Ureter (tissue), 1 donor: ENCODE measurements at regions not wholly inside any gene's neighbourhood (a gene's known extent, or its start where the extent isn't known, plus 50 kb on each side); places are given as distances from the start of the nearest gene placed in this dataset.
A peak's percentile ranks its signal among the peaks of the same experiment; 100 is the strongest.
"Not testable (repeated sequence)": the region's sequence is repeated elsewhere in the genome, so short reads cannot be mapped to it uniquely, and the experiment has no call there.

Experiments
- DNase-seq: peaks from one replicate; pipeline ENCODE4 v3.0.0-alpha.2; 2020; ENCODE audit warnings: low spot score
- donor health status: DM: yes; HTN: yes; CAD: no.

DNA sequence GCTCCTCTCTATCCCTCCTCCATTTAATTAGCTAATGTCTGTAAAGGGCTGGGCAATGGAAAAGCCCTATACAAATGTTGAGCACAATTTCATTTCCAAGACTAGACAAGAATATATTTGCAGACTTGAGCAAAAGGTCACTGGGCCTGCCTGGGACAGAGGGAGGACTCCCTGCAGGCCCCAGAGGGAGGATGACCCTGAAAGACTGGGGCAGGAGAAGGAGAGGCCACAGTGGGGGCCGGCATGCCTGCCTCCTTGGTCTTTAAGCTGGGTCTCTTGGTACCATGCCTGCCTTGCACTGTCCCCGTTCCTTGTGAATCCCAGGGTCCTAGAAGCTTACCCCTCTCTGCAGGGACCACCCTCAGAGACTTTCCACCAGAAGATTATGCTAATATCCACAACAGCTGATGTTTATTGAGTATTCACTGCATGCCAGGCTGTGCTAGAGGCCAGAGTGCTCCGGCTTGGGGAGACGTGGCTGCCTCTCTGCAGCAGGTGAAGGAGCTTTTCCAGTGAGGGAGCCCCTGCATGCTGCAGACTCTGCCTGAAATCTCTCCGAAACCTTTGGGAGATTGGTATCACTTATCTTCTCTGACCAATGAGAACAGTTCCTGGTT, 72.7 kb upstream of the HSPA9 start:
- DNase-seq: no peak

DNA sequence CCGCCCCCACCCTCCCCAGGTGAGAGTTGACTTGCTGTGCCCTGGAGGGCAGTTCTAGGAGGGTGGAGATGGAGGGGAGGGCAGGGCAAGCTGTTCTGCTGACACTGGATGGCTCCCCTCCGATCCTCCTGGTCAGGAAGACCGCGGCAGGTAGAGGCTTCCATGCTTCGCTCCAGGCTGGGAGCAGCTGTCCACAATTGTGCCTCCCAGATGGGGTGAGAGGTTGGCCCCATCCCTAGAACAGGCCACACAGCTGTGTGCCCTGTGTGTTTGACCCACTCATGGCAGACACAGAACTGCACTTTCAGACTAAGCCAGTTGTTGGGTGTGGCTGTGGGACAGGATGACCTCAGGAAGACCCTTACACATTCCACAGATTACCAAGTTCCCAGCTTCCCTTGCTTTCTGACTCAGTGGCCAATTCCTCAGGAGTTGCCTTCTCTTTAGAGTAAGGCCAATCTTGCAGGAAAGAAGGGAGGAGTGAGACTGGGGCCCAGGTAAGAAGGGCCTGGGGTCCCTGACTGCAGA, 72.1 kb upstream of the HSPA9 start:
- no peak for DNase-seq

DNA sequence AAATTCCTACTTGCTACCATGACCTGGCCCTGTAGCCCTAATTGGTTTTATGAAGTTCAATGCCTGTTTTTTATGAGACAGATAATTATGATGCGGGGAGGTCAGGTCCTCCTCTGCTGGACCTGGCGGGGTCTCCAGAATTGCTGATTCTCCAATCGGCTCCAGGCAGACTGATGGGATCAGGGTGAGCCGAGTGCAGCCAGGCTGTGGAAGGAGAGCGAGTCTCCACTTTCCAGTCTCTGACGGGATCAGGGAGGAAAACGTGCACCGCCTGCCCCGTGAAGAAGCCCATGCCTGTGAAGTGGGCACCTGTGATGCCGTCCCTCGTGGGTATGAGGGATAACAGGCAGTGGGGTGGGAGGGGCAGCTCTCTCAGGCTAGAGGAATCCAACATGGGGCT, 71.5 kb upstream of the HSPA9 start:
- no peak for DNase-seq

DNA sequence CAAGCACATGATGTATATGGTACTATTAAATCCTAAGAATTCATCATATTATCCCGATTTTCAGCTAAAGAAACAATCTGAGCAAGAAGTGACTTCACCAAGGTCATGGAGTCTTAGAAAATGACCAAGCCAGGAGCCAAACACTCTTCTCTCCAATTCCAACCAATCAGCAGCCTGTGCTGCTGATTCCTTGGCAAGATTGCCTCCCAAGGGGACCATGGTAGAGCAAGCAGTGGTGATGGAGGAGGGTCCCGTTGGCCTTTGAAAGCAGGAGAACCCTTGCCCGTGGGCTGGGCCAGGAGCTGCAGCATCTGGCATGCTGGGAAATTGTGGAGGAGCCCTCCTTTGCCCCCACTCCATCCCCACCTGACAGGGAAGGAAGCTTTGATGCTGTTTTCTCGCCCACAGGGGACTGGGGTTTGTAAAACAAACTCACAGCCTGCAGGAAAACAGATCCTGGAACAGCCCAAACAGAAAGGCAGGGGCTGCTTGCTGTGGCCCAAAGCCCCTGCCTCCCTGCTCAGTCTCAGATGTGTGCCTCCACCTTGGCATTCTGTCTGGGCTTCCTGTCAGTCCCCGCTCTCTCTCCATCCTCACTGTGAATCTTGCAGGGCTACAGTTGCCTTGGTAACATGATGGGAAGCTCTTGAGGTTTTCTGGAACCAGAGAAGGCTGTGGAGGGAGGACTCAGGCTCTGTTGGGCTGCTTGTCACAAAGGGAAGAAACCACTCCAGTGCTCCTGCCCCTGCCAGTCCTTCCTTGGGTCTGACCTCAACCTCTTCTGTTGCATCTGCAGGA, 70.8 kb upstream of the HSPA9 start:
- no peak for DNase-seq

DNA sequence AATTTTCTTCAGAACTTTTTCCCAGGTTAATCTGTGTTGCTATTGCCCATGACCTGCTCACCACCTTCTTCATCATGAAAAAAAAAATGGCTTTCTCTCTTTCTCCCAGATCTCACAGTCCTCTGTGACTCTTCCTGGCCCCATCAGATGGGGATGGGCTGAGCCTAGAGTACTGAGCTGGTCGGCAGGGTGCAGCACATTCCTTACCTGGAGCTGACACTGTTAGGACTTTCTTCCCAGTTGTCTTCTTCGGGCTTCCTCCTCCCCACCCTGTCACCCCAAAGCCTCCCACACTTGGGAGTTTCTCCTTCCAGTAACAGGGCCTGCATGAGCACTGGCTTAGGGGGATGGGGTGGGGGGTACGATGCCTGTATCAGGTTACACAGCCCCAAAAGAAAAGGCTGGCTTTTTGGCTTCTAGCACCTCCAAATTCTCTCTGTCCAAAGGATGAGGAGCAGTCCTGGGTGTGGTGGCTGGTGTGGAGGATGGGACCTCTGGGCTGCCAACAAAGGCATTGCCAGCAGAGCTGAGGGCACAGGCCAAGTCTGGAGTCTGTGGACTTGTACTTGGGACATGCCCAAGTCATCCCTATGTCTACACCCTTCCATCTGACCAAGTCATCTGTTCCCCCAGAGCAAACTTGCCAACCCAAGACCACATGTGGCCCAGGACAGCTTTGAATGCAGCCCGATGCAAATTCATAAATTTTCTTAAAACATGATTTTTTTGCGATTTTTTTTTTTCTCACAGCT, 68.0 kb upstream of the HSPA9 start:
- DNase-seq: no peak

DNA sequence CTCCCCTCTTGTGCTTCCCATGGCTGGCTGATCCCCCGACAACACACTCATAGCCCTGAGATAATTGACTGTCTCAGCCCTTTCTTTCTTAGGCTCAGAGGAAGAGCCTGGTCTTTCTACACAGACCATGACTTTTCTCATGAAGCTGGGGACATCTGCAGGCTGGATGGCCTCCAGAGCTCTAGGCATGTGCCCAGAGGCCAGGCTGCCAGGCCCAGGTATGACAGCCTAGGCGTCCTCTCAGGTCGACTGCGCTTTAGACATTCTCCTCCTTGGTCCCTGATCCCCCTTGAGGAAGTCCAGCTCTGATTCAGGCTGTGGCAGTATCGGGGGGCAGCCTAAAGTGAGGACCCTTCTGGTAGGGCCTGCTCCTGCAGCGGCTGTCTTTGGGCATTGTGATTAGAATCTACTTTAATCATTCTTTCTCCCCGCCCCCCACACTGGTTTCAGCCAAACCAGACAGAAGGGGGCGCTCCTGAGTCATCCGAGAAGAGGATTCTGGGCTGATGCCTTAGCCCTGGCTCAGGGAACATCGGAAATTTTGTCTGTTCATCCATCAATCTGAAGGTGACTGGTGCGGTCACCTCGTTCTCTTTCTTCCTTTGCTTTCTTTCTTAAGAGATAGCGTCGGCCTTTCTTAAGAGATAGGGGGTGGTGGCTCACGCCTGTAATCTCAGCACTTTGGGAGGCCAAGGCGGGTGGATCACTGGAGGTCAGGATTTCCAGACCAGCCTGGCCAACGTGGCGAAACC, 66.5 kb upstream of the HSPA9 start:
- peak; percentile 67 for DNase-seq

DNA sequence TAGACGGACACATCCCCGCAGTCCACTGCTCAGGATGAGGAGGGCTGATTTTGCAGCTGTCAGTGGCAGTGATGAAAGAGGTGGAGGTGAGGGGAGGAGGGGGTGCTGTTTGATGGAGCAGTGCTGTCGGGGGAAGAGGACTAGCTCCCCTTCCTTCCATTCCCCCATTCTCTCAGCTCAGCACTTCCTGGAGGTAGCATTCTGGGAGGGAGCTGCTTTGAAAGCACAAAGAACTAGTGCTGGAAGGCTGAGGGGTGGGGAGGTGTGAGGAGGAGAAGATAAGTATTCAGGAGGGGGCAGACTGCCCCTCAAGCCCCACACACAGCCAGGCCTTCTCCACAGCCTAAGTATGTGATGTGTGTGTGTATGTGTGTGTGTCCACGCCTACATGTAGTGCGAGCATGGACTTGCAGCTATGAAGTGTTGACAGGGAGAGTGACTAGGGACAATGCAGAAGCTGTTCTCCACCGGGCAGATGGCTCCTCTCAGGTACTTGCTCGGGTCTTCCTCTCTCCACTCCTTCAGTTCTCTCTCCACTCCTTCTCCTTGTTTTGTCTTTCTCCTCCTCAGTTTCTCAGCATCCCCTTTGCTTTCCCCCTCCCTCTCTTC, 65.5 kb upstream of the HSPA9 start:
- no peak for DNase-seq

DNA sequence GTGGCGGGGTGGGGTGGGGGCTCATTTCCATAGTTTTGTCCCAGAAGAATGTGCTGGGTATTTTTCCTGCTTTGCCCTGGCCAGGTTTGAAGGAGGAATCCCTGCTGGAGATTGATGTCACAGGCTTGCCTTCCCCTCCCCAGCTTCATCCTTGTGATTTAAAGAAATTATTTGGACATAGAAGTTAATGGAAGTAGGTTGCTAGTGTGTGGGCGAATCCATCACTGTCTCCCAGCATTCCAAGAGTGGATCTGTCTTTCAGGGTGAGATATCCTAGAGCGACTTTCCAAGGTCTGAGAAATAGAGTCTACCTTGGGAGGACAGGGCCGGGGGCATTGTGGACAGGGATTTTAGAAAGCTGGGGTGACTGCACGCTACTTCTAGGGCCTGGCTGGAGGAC, 64.9 kb upstream of the HSPA9 start:
- DNase-seq: no peak

DNA sequence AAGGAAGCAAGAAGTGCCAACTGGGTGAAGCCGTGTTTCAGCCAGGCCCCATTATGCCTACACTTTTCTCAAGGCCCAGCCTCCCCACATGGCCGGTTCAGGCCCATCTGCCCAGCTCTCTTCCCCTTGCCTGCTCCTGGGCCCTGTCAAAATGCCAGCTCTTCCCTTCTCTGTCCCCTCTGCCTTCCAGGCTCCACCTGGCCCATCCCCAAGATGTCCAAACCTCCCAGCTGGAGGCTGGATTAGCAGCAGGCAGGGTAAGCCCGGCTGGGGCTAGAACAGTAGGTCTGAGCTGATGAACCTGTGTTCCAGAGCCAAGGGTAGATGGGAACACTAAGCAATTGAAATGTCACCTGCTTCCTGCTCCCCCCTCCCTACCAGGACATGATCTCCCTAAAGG, 64.1 kb upstream of the HSPA9 start:
- no peak for DNase-seq

DNA sequence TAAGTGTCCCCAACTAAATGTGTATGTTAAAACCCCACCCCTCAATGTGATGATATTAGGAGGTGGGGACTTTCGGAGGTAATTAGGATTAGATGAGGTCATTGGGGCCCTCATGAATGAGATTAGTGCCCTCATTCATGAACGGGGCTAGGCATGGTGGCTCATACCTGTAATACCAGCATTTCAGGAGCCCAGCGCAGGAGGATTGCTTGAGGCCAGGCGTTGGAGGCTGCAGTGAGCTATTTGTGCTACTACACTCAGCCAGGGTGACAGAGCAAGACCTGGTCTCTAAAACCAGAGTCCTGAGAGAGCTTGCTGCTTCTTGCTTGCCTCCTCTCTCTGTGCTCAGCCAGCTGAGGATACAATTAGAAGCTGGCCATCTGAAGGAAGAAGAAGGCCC, 62.1 kb upstream of the HSPA9 start:
- DNase-seq: no peak

DNA sequence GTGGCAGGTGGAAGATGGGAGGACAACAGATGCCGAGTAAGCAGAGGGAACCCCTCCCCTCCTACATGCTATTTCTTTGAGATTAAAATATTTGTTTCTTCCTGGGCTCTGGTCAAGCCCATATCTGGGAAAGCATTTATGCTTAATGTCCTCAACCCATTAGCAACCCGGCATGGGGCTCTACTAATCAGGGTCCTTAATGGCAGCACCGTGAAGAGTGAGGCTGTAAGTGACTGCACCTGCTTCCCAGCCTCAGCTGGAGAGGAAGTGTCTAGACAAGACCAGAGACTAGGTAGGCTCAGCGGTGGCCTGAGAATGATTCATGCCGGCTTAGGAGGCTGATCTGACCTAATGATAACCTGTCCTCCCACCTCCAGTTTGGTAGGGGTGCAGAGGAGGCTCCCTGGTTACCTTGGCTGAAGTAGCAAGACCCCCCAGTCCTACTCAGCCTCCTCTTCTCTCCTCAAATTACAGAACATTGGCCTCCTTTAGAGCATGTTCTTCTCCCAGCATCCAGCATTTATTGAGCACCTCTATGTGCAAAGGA, 61.3 kb upstream of the HSPA9 start:
- DNase-seq: no peak

DNA sequence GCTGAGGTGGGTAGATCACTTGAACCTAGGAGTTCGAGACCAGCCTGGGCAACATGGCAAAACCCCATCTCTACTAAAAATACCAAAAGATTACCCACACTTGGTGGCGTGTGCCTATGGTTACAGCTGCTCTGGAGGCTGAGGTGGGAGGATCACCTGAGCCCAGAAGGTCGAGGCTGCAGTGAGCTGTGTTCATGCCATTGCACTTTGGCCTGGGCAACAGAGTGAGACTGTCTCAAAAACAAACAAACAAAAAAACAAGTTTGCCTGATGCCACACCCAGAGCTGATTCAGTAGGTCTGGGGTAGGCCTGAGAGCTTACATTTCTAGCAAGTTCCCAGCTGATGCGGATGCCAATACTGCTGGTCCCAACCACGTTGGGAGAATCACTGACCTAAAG, 60.5 kb upstream of the HSPA9 start:
- no peak for DNase-seq

DNA sequence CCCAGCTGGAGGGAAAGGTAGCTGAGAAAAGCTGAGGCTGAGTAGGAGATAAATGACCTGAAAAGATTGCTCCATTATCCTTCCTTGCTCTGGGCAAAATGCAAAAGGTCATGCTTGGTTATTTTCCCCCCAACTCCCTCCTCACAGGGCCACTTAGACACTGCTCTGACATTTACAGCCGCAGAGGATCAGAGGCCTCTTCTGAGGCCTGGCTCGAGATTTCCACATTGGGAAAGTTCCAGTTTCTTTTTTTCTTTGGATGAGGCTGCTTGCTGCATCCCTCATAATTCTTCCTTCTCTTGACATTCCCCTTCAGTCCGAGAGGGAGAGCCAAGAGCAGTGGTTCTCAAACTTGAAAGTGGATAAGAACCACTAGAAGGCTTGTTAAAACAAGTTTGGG, 60.1 kb upstream of the HSPA9 start:
- DNase-seq: peak; percentile 67

DNA sequence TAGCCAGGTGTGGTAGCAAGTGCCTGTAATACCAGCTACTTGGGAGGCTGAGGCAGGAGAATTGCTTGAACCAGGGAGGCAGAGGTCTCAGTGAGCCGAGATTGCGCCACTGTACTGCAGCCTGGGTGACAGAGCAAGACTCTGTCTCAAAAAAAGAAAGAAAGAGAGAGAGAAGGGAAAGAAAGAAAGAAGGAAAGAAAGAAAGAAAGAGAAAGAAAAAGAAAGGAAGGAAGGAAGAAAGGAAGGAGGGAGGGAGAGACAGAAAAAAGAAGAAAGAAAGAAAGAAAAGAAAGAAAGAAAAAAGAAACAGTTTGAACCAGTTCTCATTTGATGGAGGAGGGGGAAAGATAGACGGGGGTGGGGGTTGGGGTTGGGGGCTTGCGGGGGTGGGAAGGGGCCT, 59.6 kb upstream of the HSPA9 start:
- not testable (repeated sequence) for DNase-seq

DNA sequence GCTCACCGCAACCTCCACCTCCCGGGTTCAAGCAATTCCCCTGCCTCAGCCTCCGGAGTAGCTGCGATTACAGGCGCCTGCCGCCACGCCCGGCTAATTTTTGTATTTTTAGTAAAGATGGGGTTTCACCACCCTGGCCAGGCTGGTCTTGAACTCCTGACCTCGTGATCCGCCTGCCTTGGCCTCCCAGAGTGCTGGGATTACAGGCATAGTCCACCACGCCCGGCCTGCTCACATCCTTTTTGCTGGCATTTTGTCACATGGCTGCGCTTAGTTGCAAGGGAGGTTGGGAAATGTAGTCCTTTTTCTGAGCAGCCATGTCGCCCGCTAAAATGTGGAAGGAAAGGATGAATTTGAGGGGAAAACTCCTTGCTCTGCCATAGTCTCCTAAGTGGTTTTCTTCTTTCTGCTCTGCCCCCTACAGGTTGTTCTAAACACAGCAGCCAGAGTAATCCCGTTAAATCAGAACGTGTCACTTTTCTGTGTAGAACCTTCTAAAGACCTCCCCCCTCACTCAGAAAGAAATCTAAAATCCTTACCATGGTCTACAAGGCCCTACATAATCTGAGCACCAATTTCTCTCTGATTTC, 57.8 kb upstream of the HSPA9 start:
- DNase-seq: peak; percentile 65

DNA sequence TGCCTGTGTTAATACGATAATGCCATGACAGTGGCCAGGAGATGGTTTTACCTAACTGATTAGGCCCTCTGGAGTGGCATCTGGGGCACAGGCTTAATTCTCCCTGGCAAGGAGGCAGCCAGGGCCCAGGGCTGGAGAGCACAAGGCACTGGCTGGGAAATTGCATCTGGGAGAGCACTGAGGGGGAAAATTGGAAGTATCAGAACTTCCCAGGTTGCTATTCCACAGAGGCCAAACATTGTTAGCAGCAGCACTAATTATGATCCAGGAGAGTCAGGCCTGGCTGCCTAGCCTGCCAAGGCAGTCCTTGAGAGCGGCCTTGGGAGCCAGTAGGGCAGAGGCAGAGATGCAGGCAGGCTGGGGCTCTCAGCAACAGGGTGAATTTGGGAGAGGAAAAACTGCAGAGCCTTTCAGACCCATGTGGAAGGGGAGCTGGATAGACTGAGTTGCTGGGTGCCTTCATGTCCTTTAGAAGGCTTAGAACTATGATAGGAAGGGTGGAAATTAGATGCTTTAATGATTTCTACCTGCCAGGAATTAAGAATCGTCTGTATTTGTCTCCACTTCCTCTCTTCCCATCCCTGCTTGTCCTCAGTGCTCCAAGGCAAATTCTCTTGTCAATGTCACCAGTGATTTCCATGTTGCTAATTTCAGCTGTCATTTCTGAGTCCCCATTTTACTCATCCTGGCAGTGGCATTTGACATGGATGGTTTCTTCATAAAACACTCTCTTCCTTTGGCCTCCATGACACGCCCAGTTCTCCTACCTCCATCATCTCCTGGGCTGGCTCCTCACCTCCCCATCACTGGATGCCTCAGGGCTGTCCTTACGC, 56.1 kb upstream of the HSPA9 start:
- no peak for DNase-seq

DNA sequence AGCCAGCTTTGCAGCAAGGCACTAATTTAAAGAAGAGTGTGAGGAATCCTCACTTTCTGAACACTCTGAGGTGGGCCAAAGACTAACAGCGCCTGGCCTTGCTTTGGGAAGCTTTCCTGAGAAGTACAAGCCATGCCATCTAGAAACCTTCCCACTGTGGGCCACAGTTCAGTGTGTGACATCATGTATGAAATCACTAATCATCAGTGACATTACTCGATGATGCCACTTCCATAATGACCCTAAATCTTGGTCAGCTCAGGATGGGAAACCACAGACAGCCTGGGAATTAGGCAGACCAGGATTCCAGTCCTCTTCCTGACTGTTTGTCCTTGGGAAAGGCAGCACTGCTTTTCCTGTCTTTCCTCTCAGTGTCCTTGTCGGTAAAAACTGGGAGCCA, 54.2 kb upstream of the HSPA9 start:
- DNase-seq: no peak

DNA sequence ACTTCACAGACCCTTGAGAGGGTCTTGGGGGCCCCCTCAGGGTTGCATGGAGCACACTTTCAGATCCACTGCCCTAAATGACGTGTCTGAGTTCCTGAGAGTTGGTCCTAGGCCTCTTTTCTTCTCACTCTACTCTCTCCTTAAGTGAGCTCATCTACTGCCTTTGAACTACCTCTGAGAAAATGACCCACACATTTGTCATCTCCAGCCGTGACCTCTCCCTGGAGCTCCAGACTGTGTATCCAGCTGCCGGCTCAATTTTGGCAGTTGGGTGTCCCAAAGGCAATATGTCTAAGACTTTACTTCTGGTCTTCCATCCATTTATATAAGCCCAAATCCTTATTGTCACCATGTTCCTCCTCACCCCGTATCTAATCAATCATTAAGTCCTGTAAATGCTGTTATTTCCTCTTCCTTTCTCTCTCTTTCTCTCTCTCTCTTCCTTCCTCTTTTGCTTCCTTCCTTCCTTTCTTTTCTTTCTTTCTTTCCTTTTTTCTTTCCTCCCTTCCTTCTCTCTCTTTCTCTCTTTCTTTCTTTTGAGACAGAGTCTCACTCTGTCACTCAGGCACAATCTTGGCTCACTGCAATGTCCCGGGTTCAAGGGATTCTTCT, 51.2 kb upstream of the HSPA9 start:
- no peak for DNase-seq

DNA sequence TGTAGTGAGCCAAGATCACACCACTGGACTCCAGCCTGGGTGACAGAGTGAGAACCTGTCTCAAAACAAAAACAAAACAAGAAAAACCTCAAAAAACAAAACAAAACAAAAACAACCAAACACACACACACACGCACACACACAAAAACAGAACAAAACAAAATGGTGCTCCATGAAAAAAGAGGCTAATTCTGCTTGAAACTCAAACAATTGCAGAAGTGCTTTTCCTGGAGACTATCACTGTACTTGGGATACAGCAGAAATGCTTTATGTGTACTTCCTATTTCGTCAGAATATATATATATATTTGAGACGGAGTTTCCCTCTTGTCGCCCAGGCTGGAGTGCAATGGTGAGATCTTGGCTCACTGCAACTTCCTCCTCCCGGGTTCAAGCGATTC, 49.9 kb upstream of the HSPA9 start:
- DNase-seq: no peak
